ENCODE measurements at regions not wholly inside any gene's neighbourhood (a gene's known extent, or its start where the extent isn't known, plus 50 kb on each side); places are given as distances from the start of the nearest gene placed in this dataset.

DNA sequence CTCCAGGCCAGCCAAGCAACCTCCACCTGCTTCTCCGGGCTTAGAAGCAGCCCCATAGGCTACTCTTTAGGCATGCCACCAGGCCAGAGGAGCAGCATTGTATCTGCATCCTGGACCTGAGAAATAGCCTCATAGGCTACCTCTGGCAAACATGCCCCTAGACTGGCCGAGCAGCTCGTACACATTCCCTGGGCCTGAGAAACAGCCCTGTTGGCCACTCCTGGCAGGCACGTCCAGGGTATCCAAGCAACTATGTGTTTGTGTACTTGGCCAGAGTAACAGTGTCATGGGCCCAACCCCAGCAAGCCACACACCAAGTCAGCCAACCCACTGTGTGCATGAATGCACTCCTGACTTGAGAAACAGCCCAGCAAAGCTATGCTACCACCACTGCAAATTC lies 498.7 kb upstream of the CDIN1 start:
- DNase-seq (ENCODE audit: low read depth in 2 of 2) = peak in 1 of 2 donors; percentile 16
- Histone ChIP-seq H3K4me2 (ENCODE audit: extremely low read depth, insufficient read depth, low read length) (no peak overlapping the region), H3K79me2 (ENCODE audit: control insufficient read depth, insufficient read depth, low read length) (no peaks in the 10 kb centered on the region), H3K4me3 (replicated peaks in 1 of 4; ENCODE audit: control extremely low read depth in 1 of 4, insufficient read depth in 1 of 4, low read depth in 3 of 4, low read length in 4 of 4) (no peak overlapping the region), H3K36me3 (ENCODE audit: control insufficient read depth, insufficient read depth, low read length) (no peaks in the 10 kb centered on the region), H4K20me1 (ENCODE audit: control insufficient read depth, extremely low read depth, insufficient read depth, low read length) (no peaks in the 10 kb centered on the region), H2AFZ (ENCODE audit: low read length) (no peak overlapping the region), H3K27me3 (ENCODE audit: control insufficient read depth, insufficient read depth, low read length) (no peaks in the 10 kb centered on the region), H3K4me1 (ENCODE audit: control insufficient read depth, extremely low read depth, insufficient read depth, low read length) (no peaks in the 10 kb centered on the region), H3K27ac (ENCODE audit: insufficient read depth, low read length) (no peak overlapping the region), H3K9ac (ENCODE audit: insufficient read depth, low read length) (no peak overlapping the region), H3K9me3 (ENCODE audit: control insufficient read depth, insufficient read depth, low read depth, low read length) (no peaks in the 10 kb centered on the region)
- TF ChIP-seq, protein P1, sequence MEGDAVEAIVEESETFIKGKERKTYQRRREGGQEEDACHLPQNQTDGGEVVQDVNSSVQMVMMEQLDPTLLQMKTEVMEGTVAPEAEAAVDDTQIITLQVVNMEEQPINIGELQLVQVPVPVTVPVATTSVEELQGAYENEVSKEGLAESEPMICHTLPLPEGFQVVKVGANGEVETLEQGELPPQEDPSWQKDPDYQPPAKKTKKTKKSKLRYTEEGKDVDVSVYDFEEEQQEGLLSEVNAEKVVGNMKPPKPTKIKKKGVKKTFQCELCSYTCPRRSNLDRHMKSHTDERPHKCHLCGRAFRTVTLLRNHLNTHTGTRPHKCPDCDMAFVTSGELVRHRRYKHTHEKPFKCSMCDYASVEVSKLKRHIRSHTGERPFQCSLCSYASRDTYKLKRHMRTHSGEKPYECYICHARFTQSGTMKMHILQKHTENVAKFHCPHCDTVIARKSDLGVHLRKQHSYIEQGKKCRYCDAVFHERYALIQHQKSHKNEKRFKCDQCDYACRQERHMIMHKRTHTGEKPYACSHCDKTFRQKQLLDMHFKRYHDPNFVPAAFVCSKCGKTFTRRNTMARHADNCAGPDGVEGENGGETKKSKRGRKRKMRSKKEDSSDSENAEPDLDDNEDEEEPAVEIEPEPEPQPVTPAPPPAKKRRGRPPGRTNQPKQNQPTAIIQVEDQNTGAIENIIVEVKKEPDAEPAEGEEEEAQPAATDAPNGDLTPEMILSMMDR (conservative IDR thresholded peaks at IDR 0.05 in 1 of 2, IDR thresholded peaks at IDR 0.05 in 1 of 2; ENCODE audit: low read depth in 1 of 2, low read length in 2 of 2) = no peak
- TF ChIP-seq EZH2 (IDR thresholded peaks at IDR 0.05; ENCODE audit: low read length, missing control alignments) = no peak

DNA sequence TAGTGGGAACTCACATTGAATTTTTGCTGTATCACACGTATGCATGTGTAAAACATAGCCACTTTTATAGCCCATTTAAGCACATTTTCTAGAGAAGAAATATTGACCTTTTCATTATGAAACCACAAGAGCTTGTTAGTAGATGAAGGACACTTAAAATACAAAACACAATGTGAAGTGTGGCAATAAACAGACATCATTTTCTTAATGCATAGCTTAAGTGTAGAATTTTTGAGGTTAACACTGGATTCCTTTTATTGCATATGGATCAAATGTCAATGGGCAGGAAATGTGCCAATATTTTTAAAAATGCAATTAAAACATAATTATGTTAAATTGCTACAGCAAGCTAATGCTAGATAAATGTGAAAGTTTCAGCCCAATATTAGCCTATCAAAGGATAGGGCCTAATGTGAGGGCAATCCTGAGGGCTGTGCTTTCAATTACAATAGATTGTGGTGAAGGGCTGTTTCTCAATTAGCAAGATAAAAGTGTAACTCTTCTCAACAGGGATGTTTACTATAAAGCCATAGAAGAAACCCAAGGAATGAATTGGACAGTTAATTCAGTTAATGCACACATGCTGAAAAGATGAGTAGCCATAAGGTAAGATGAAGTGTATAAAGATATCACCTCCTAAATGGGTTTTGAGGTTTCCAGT lies 489.0 kb upstream of the CDIN1 start:
- H3K9ac ChIP-seq (ENCODE audit: insufficient read depth, low read length) = no peak overlapping the region
- H3K4me2 ChIP-seq (ENCODE audit: extremely low read depth, insufficient read depth, low read length) = no peak overlapping the region
- no peaks in the 10 kb centered on the region for H3K27me3 ChIP-seq (ENCODE audit: control insufficient read depth, insufficient read depth, low read length)
- H3K36me3 ChIP-seq (ENCODE audit: control insufficient read depth, insufficient read depth, low read length) = no peaks in the 10 kb centered on the region
- no peak for DNase-seq (ENCODE audit: low read depth in 2 of 2)
- no peak overlapping the region for H3K4me3 ChIP-seq (replicated peaks in 1 of 4; ENCODE audit: control extremely low read depth in 1 of 4, insufficient read depth in 1 of 4, low read depth in 3 of 4, low read length in 4 of 4)
- H3K79me2 ChIP-seq (ENCODE audit: control insufficient read depth, insufficient read depth, low read length) = no peaks in the 10 kb centered on the region
- no peak overlapping the region for H2AFZ ChIP-seq (ENCODE audit: low read length)
- H3K9me3 ChIP-seq (ENCODE audit: control insufficient read depth, insufficient read depth, low read depth, low read length) = no peaks in the 10 kb centered on the region
- H3K4me1 ChIP-seq (ENCODE audit: control insufficient read depth, extremely low read depth, insufficient read depth, low read length) = no peaks in the 10 kb centered on the region
- H4K20me1 ChIP-seq (ENCODE audit: control insufficient read depth, extremely low read depth, insufficient read depth, low read length) = no peaks in the 10 kb centered on the region
- no peak overlapping the region for H3K27ac ChIP-seq (ENCODE audit: insufficient read depth, low read length)
- TF ChIP-seq, protein P1 (conservative IDR thresholded peaks at IDR 0.05 in 1 of 2, IDR thresholded peaks at IDR 0.05 in 1 of 2; ENCODE audit: low read depth in 1 of 2, low read length in 2 of 2) = no peak
- no peak for TF ChIP-seq EZH2 (IDR thresholded peaks at IDR 0.05; ENCODE audit: low read length, missing control alignments)

DNA sequence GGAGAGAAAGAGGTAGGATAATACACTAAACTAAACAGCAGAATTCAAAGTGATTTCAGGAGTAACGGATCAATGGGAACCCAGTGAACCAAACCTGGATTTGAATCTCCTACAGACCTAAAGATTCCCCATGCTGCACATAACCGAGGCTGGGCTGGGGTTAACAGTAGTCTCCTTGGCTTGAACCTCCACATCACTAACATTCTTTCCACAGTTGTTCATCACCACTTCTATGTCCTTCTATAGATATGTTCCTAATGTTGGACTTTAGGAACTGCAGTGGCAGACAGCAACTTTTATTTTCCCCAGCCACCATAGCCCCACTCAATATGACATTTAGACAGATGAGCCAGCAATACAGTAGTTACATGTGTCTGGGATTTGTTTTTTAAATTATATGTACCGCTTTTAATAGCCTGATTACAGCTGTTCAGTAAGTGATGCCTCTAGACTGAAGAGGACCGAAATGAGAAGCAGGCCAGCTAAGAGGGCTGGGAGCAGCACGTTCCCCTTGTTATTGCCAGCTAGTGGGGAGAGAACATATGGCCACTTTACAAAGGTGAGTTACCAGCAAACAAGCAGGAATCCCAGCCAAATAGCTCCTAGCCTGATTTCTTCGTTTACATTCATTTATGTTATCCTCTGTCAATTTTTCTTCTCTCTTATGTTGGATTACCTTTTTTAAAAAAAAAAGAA lies 472.6 kb upstream of the CDIN1 start:
- Histone ChIP-seq H3K9me3 (ENCODE audit: control insufficient read depth, insufficient read depth, low read depth, low read length) (no peaks in the 10 kb centered on the region), H4K20me1 (ENCODE audit: control insufficient read depth, extremely low read depth, insufficient read depth, low read length) (no peaks in the 10 kb centered on the region), H3K4me2 (ENCODE audit: extremely low read depth, insufficient read depth, low read length) (no peak overlapping the region), H3K4me3 (replicated peaks in 1 of 4; ENCODE audit: control extremely low read depth in 1 of 4, insufficient read depth in 1 of 4, low read depth in 3 of 4, low read length in 4 of 4) (no peak overlapping the region), H3K4me1 (ENCODE audit: control insufficient read depth, extremely low read depth, insufficient read depth, low read length) (peaks cover 3% of the 10 kb centered on the region), H2AFZ (ENCODE audit: low read length) (no peak overlapping the region), H3K9ac (ENCODE audit: insufficient read depth, low read length) (no peak overlapping the region), H3K27me3 (ENCODE audit: control insufficient read depth, insufficient read depth, low read length) (no peaks in the 10 kb centered on the region), H3K79me2 (ENCODE audit: control insufficient read depth, insufficient read depth, low read length) (no peaks in the 10 kb centered on the region), H3K27ac (ENCODE audit: insufficient read depth, low read length) (no peak overlapping the region), H3K36me3 (ENCODE audit: control insufficient read depth, insufficient read depth, low read length) (no peaks in the 10 kb centered on the region)
- TF ChIP-seq, protein P1 (conservative IDR thresholded peaks at IDR 0.05 in 1 of 2, IDR thresholded peaks at IDR 0.05 in 1 of 2; ENCODE audit: low read depth in 1 of 2, low read length in 2 of 2) = no peak
- no peak for TF ChIP-seq EZH2 (IDR thresholded peaks at IDR 0.05; ENCODE audit: low read length, missing control alignments)
- peak in 1 of 2 donors; percentile 39 for DNase-seq (ENCODE audit: low read depth in 2 of 2)
